ENCODE measurements at regions not wholly inside any gene's neighbourhood (a gene's known extent, or its start where the extent isn't known, plus 50 kb on each side); places are given as distances from the start of the nearest gene placed in this dataset.

- no peak for TF ChIP-seq POLR2A (IDR thresholded peaks at IDR 0.05; ENCODE audit: low read depth, low read length)
- no peak for TF ChIP-seq TAF1 (IDR thresholded peaks at IDR 0.05; ENCODE audit: borderline replicate concordance, low read depth, low read length)
- no peak for TF ChIP-seq POLR2AphosphoS5 (IDR thresholded peaks at IDR 0.05; ENCODE audit: low read depth, low read length)
- DNase-seq (ENCODE audit: insufficient read length) (no peak), FAIRE-seq (no peak)
Observed at GRCh38 chr16:49075709-49076108, 205.9 kb downstream of the CBLN1 start.

- FAIRE-seq, result no peak
- no peak for DNase-seq (ENCODE audit: insufficient read length)
- TF ChIP-seq POLR2AphosphoS5 (IDR thresholded peaks at IDR 0.05; ENCODE audit: low read depth, low read length) (no peak), TAF1 (IDR thresholded peaks at IDR 0.05; ENCODE audit: borderline replicate concordance, low read depth, low read length) (no peak), POLR2A (IDR thresholded peaks at IDR 0.05; ENCODE audit: low read depth, low read length) (no peak)
Observed at GRCh38 chr16:49068224-49068623, 213.4 kb downstream of the CBLN1 start.

- TF ChIP-seq POLR2A (IDR thresholded peaks at IDR 0.05; ENCODE audit: low read depth, low read length), result no peak
- no peak for TF ChIP-seq POLR2AphosphoS5 (IDR thresholded peaks at IDR 0.05; ENCODE audit: low read depth, low read length)
- TF ChIP-seq TAF1 (IDR thresholded peaks at IDR 0.05; ENCODE audit: borderline replicate concordance, low read depth, low read length), result no peak
- no peak for FAIRE-seq
- no peak for DNase-seq (ENCODE audit: insufficient read length)
Observed at GRCh38 chr16:49067776-49068175, 213.9 kb downstream of the CBLN1 start.

GRCh38 chr16:49061137-49061714 lies 220.4 kb downstream of the CBLN1 start:
- DNase-seq (ENCODE audit: insufficient read length) (no peak), FAIRE-seq (no peak)
- TF ChIP-seq TAF1 (IDR thresholded peaks at IDR 0.05; ENCODE audit: borderline replicate concordance, low read depth, low read length) (no peak), POLR2A (IDR thresholded peaks at IDR 0.05; ENCODE audit: low read depth, low read length) (no peak), POLR2AphosphoS5 (IDR thresholded peaks at IDR 0.05; ENCODE audit: low read depth, low read length) (no peak)

GRCh38 chr16:49060728-49061127 lies 220.9 kb downstream of the CBLN1 start:
- TF ChIP-seq TAF1 (IDR thresholded peaks at IDR 0.05; ENCODE audit: borderline replicate concordance, low read depth, low read length) (no peak), POLR2AphosphoS5 (IDR thresholded peaks at IDR 0.05; ENCODE audit: low read depth, low read length) (no peak), POLR2A (IDR thresholded peaks at IDR 0.05; ENCODE audit: low read depth, low read length) (no peak)
- FAIRE-seq, result no peak
- no peak for DNase-seq (ENCODE audit: insufficient read length)

GRCh38 chr16:49058382-49058781 lies 223.3 kb downstream of the CBLN1 start:
- DNase-seq (ENCODE audit: insufficient read length) (no peak), FAIRE-seq (no peak)
- no peak for TF ChIP-seq TAF1 (IDR thresholded peaks at IDR 0.05; ENCODE audit: borderline replicate concordance, low read depth, low read length)
- no peak for TF ChIP-seq POLR2AphosphoS5 (IDR thresholded peaks at IDR 0.05; ENCODE audit: low read depth, low read length)
- TF ChIP-seq POLR2A (IDR thresholded peaks at IDR 0.05; ENCODE audit: low read depth, low read length), result no peak

GRCh38 chr16:49057936-49058335 lies 223.7 kb downstream of the CBLN1 start:
- no peak for DNase-seq (ENCODE audit: insufficient read length)
- FAIRE-seq, result no peak
- TF ChIP-seq TAF1 (IDR thresholded peaks at IDR 0.05; ENCODE audit: borderline replicate concordance, low read depth, low read length) (no peak), POLR2A (IDR thresholded peaks at IDR 0.05; ENCODE audit: low read depth, low read length) (no peak), POLR2AphosphoS5 (IDR thresholded peaks at IDR 0.05; ENCODE audit: low read depth, low read length) (no peak)

- FAIRE-seq (no peak), DNase-seq (ENCODE audit: insufficient read length) (no peak)
- TF ChIP-seq POLR2AphosphoS5 (IDR thresholded peaks at IDR 0.05; ENCODE audit: low read depth, low read length) (no peak), POLR2A (IDR thresholded peaks at IDR 0.05; ENCODE audit: low read depth, low read length) (no peak), TAF1 (IDR thresholded peaks at IDR 0.05; ENCODE audit: borderline replicate concordance, low read depth, low read length) (no peak)
Observed at GRCh38 chr16:49057391-49057790, 224.2 kb downstream of the CBLN1 start.

- FAIRE-seq, result no peak
- TF ChIP-seq POLR2A (IDR thresholded peaks at IDR 0.05; ENCODE audit: low read depth, low read length) (no peak), TAF1 (IDR thresholded peaks at IDR 0.05; ENCODE audit: borderline replicate concordance, low read depth, low read length) (no peak), POLR2AphosphoS5 (IDR thresholded peaks at IDR 0.05; ENCODE audit: low read depth, low read length) (no peak)
- DNase-seq (ENCODE audit: insufficient read length), result no peak
Observed at GRCh38 chr16:49056546-49056945, 225.1 kb downstream of the CBLN1 start.

GRCh38 chr16:49055824-49056545 lies 225.7 kb downstream of the CBLN1 start:
- DNase-seq (ENCODE audit: insufficient read length), result no peak
- FAIRE-seq, result no peak
- TF ChIP-seq POLR2A (IDR thresholded peaks at IDR 0.05; ENCODE audit: low read depth, low read length) (no peak), TAF1 (IDR thresholded peaks at IDR 0.05; ENCODE audit: borderline replicate concordance, low read depth, low read length) (no peak), POLR2AphosphoS5 (IDR thresholded peaks at IDR 0.05; ENCODE audit: low read depth, low read length) (no peak)

GRCh38 chr16:49055291-49055690 lies 226.3 kb downstream of the CBLN1 start:
- FAIRE-seq (no peak), DNase-seq (ENCODE audit: insufficient read length) (no peak)
- TF ChIP-seq POLR2AphosphoS5 (IDR thresholded peaks at IDR 0.05; ENCODE audit: low read depth, low read length) (no peak), POLR2A (IDR thresholded peaks at IDR 0.05; ENCODE audit: low read depth, low read length) (no peak), TAF1 (IDR thresholded peaks at IDR 0.05; ENCODE audit: borderline replicate concordance, low read depth, low read length) (no peak)

GRCh38 chr16:49054606-49055005 lies 227.0 kb downstream of the CBLN1 start:
- FAIRE-seq (no peak), DNase-seq (ENCODE audit: insufficient read length) (no peak)
- TF ChIP-seq POLR2AphosphoS5 (IDR thresholded peaks at IDR 0.05; ENCODE audit: low read depth, low read length) (no peak), POLR2A (IDR thresholded peaks at IDR 0.05; ENCODE audit: low read depth, low read length) (no peak), TAF1 (IDR thresholded peaks at IDR 0.05; ENCODE audit: borderline replicate concordance, low read depth, low read length) (no peak)

Measured in GM12892 (cell line).